Loucy (cell line): ENCODE measurements at regions not wholly inside any gene's neighbourhood (a gene's known extent, or its start where the extent isn't known, plus 50 kb on each side); places are given as distances from the start of the nearest gene placed in this dataset.

ENCODE experiments used
- EZH2phosphoT487 ChIP-seq: fragments of 200-600 bp; IDR thresholded peaks from 2 replicates; pipeline ENCODE4 v1.6.1; 2018; ENCODE audit warnings: antibody characterized with exemption, mild to moderate bottlenecking, moderate library complexity, borderline replicate concordance
- TF ChIP-seq, protein P1 (sequence below): fragments of 200-600 bp; sonication (generic); conservative IDR thresholded peaks from 2 replicates; pipeline ENCODE4 v1.5.1; 2014; ENCODE audit warnings: mild to moderate bottlenecking, antibody characterized with exemption, low read length

- TF ChIP-seq, protein P1, sequence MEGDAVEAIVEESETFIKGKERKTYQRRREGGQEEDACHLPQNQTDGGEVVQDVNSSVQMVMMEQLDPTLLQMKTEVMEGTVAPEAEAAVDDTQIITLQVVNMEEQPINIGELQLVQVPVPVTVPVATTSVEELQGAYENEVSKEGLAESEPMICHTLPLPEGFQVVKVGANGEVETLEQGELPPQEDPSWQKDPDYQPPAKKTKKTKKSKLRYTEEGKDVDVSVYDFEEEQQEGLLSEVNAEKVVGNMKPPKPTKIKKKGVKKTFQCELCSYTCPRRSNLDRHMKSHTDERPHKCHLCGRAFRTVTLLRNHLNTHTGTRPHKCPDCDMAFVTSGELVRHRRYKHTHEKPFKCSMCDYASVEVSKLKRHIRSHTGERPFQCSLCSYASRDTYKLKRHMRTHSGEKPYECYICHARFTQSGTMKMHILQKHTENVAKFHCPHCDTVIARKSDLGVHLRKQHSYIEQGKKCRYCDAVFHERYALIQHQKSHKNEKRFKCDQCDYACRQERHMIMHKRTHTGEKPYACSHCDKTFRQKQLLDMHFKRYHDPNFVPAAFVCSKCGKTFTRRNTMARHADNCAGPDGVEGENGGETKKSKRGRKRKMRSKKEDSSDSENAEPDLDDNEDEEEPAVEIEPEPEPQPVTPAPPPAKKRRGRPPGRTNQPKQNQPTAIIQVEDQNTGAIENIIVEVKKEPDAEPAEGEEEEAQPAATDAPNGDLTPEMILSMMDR: no peak
- TF ChIP-seq EZH2phosphoT487: no peak
These were observed 1556.8 kb downstream of the EFNA5 start for GRCh38 chr5:106113922-106114321.
